Suprapubic skin (tissue), 4 donors: ENCODE measurements at regions not wholly inside any gene's neighbourhood (a gene's known extent, or its start where the extent isn't known, plus 50 kb on each side); places are given as distances from the start of the nearest gene placed in this dataset.

ENCODE experiments used
- EP300 ChIP-seq: sonication (generic); formaldehyde crosslinking; IDR thresholded peaks from one replicate; pipeline ENCODE4 v1.6.1; 2017; ENCODE audit warnings: antibody characterized with exemption
- POLR2A ChIP-seq, 2 donors: fragments of 450-650 bp; IDR thresholded peaks; one replicate each; pipeline ENCODE4 v1.6.1; 2017; ENCODE audit warnings: antibody characterized with exemption in 2 of 2, mild to moderate bottlenecking in 2 of 2, moderate library complexity in 2 of 2
- POLR2AphosphoS5 ChIP-seq, 3 donors: sonication (generic); formaldehyde crosslinking; IDR thresholded peaks; one replicate each; pipeline ENCODE4 v1.6.1; 2017; ENCODE audit warnings: antibody characterized with exemption in 3 of 3
- TF ChIP-seq, protein P1 (sequence below), 2 donors: fragments of 200-600 bp in 1 of 2; fragments of 450-650 bp in 1 of 2; sonication (generic) in 1 of 2; IDR thresholded peaks; one replicate each; pipeline ENCODE4 v1.5.1; 2016 to 2019; ENCODE audit warnings: antibody characterized with exemption in 2 of 2, mild to moderate bottlenecking in 1 of 2, moderate library complexity in 1 of 2

DNA sequence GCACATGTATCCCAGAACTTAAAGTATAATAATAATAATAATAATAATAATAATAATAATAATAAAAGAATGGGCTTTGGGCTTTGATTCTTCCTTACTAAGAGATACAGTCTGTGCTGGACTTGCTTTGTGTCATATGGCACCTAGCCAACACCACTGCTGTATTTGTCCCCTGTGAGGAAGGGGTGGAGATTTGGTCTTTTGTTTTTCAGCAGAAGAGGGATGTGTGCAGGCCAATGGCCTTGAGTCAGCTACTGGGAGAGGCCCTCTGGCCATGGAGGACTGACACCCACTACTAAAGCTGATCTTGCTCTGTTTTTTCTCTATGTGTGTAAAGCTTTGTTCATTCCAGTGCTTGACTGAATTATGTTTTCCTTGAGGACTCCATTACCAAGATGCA, 573.0 kb upstream of the PCDH15 start:
- TF ChIP-seq POLR2AphosphoS5 (IDR thresholded peaks at IDR 0.05) (no peak), EP300 (no peak), POLR2A (IDR thresholded peaks at IDR 0.05) (no peak)
- TF ChIP-seq, protein P1, sequence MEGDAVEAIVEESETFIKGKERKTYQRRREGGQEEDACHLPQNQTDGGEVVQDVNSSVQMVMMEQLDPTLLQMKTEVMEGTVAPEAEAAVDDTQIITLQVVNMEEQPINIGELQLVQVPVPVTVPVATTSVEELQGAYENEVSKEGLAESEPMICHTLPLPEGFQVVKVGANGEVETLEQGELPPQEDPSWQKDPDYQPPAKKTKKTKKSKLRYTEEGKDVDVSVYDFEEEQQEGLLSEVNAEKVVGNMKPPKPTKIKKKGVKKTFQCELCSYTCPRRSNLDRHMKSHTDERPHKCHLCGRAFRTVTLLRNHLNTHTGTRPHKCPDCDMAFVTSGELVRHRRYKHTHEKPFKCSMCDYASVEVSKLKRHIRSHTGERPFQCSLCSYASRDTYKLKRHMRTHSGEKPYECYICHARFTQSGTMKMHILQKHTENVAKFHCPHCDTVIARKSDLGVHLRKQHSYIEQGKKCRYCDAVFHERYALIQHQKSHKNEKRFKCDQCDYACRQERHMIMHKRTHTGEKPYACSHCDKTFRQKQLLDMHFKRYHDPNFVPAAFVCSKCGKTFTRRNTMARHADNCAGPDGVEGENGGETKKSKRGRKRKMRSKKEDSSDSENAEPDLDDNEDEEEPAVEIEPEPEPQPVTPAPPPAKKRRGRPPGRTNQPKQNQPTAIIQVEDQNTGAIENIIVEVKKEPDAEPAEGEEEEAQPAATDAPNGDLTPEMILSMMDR (IDR thresholded peaks at IDR 0.05) = no peak
